ENCODE measurements at regions not wholly inside any gene's neighbourhood (a gene's known extent, or its start where the extent isn't known, plus 50 kb on each side); places are given as distances from the start of the nearest gene placed in this dataset.

DNA sequence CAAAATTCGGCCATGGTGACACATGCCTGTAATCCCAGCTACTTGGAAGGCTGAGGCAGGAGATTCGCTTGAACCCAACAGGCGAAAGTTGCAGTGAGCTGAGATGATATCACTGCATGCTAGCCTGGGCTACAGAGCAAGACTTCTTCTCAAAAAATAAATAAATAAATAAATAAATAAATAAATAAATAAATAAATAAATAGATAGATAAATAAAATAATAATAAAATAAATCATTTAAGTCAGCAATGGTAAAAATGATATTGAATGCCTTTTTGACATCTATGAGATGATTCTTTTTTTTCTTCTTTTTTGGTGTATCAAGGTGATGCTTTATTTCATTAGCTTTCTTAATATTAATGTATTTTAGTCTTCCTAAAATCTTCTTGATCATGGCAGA, 221.7 kb upstream of the RXFP2 start:
- TF ChIP-seq, protein P1, sequence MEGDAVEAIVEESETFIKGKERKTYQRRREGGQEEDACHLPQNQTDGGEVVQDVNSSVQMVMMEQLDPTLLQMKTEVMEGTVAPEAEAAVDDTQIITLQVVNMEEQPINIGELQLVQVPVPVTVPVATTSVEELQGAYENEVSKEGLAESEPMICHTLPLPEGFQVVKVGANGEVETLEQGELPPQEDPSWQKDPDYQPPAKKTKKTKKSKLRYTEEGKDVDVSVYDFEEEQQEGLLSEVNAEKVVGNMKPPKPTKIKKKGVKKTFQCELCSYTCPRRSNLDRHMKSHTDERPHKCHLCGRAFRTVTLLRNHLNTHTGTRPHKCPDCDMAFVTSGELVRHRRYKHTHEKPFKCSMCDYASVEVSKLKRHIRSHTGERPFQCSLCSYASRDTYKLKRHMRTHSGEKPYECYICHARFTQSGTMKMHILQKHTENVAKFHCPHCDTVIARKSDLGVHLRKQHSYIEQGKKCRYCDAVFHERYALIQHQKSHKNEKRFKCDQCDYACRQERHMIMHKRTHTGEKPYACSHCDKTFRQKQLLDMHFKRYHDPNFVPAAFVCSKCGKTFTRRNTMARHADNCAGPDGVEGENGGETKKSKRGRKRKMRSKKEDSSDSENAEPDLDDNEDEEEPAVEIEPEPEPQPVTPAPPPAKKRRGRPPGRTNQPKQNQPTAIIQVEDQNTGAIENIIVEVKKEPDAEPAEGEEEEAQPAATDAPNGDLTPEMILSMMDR (IDR thresholded peaks at IDR 0.05), result no peak
- TF ChIP-seq EZH2 (IDR thresholded peaks at IDR 0.05), result no peak

Data from neural progenitor cell (in vitro differentiated cells).